HepG2 (cell line): ENCODE measurements at regions not wholly inside any gene's neighbourhood (a gene's known extent, or its start where the extent isn't known, plus 50 kb on each side); places are given as distances from the start of the nearest gene placed in this dataset.

Experiments used
- ATAC-seq: fragments of 200-7000 bp; cut with Tn5 transposase; 3 replicates; pipeline ENCODE4 v1.9.1; 2020; ENCODE audit warnings: mild to moderate bottlenecking, moderate library complexity
- BruUV-seq: library from RNA; stranded (reverse); fragments of 400-500 nt; replicated peaks from 2 replicates; lab custom pipeline; 2021; lab: Mats Ljungman, UMichigan
- CTCF ChIA-PET: fragments of 300-600 bp; formaldehyde crosslinking; extraction: SDS; loops from one replicate; lab custom pipeline; 2021; ENCODE audit warnings: low total read pairs, inconsistent platforms, low intra/inter-chr PET ratio; lab: Yijun Ruan, JAX
- POLR2A ChIA-PET: fragments of 350-600 bp; sonication (Branson Sonifier 250); formaldehyde crosslinking; loops from one replicate; lab custom pipeline; 2020; ENCODE audit warnings: antibody characterized with exemption, inconsistent platforms; lab: Yijun Ruan, JAX
- DNase-seq: peaks from one replicate; pipeline ENCODE4 v3.0.0-alpha.2; 2015; ENCODE audit warnings: low spot score
- FAIRE-seq: peaks from 3 replicates; lab custom pipeline; 2011; peaks lifted over from hg19 to GRCh38; lab: Jason Lieb, UNC
- H2AFZ ChIP-seq: one replicate; pipeline ENCODE4 v1.6.1; 2011; ENCODE audit warnings: low read length, inconsistent platforms
- H3K27ac ChIP-seq: fragments of 300-600 bp; 3 replicates; pipeline ENCODE4 v1.8.0; 2011; ENCODE audit warnings: mixed run types, mild to moderate bottlenecking, mixed read lengths, low read length, inconsistent platforms; ENCODE audit not compliant: insufficient read depth; ENCODE audit errors: extremely low read length
- H3K27me3 ChIP-seq, 2 experiments: fragments of 200-600 bp in 1 of 2; 2 replicates in 1 of 2; 3 replicates in 1 of 2; pipeline versions ENCODE4 v1.6.0 to v1.8.0; 2011; ENCODE audit warnings: low read length in 2 of 2, mild to moderate bottlenecking in 2 of 2, moderate library complexity in 2 of 2, inconsistent platforms in 1 of 2; ENCODE audit not compliant: insufficient read depth in 2 of 2, control insufficient read depth in 1 of 2
- H3K36me3 ChIP-seq, 2 experiments: fragments of 200-600 bp in 1 of 2; replicated peaks in 1 of 2; 2 replicates in 1 of 2; 3 replicates in 1 of 2; pipeline versions ENCODE4 v1.5.1 to v1.8.0; 2011; ENCODE audit warnings: low read length in 2 of 2, inconsistent platforms in 1 of 2; ENCODE audit not compliant: insufficient read depth in 2 of 2, control insufficient read depth in 1 of 2
- H3K4me1 ChIP-seq: 2 replicates; pipeline ENCODE4 v1.5.1; 2012; ENCODE audit warnings: low read length, inconsistent platforms; ENCODE audit not compliant: insufficient read depth
- H3K4me2 ChIP-seq: 2 replicates; pipeline ENCODE4 v1.6.0; 2011; ENCODE audit warnings: low read depth, low read length, inconsistent platforms
- H3K4me3 ChIP-seq, 3 experiments: fragments of 200-600 bp in 1 of 3; sonication (generic), shearing (Covaris generic) in 1 of 3; replicated peaks in 1 of 3; 2 replicates each; pipeline ENCODE4 v1.5.1; 2011 to 2016; ENCODE audit warnings: low read length in 3 of 3, inconsistent platforms in 2 of 3, low read depth in 2 of 3, mild to moderate bottlenecking in 2 of 3, control low read depth in 1 of 3, mixed read lengths in 1 of 3; ENCODE audit not compliant: insufficient read depth in 1 of 3
- H3K79me2 ChIP-seq: one replicate; pipeline ENCODE4 v1.6.1; 2011; ENCODE audit warnings: low read length, inconsistent platforms; ENCODE audit not compliant: insufficient read depth
- H3K9ac ChIP-seq: 2 replicates; pipeline ENCODE4 v1.6.0; 2011; ENCODE audit warnings: mild to moderate bottlenecking, low read depth, low read length, inconsistent platforms; ENCODE audit not compliant: insufficient read depth
- H3K9me3 ChIP-seq: 2 replicates; pipeline ENCODE4 v1.5.1; 2012; ENCODE audit warnings: mild to moderate bottlenecking, low read length
- H4K20me1 ChIP-seq: 2 replicates; pipeline ENCODE4 v1.6.0; 2011; ENCODE audit warnings: inconsistent platforms, mild to moderate bottlenecking, low read length, moderate library complexity; ENCODE audit not compliant: insufficient read depth
- KAT8 ChIP-seq: IDR thresholded peaks from 2 replicates; pipeline ENCODE4 v1.6.1; 2016; ENCODE audit warnings: missing genetic modification reagents, missing compliant biosample characterization
- MAZ ChIP-seq, 2 experiments: sonication (generic) in 1 of 2; formaldehyde crosslinking in 1 of 2; IDR thresholded peaks; 2 replicates each; pipeline versions ENCODE4 v1.5.0 to v1.6.1; 2012 to 2020; ENCODE audit warnings: low read depth in 2 of 2, mild to moderate bottlenecking in 2 of 2, borderline replicate concordance in 1 of 2, improper control_type of control experiment in 1 of 2, low read length in 1 of 2, missing genetic modification reagents in 1 of 2, moderate library complexity in 1 of 2
- MIER2 ChIP-seq: IDR thresholded peaks from 2 replicates; pipeline ENCODE4 v1.6.1; 2016; ENCODE audit warnings: missing biosample characterization, missing genetic modification reagents
- NCOA5 ChIP-seq: sonication (generic); formaldehyde crosslinking; IDR thresholded peaks from 2 replicates; pipeline ENCODE4 v1.4.0; 2020; ENCODE audit warnings: missing genetic modification reagents
- TARDBP ChIP-seq: sonication (generic); formaldehyde crosslinking; IDR thresholded peaks from 2 replicates; pipeline ENCODE4 v1.8.0; 2022; ENCODE audit warnings: mild to moderate bottlenecking, missing genetic modification reagents
- ZNF44 ChIP-seq: sonication (generic); formaldehyde crosslinking; IDR thresholded peaks from 2 replicates; pipeline ENCODE4 v1.5.1; 2020; ENCODE audit warnings: mild to moderate bottlenecking, missing genetic modification reagents
- WGBS: methylation state at CpG from one replicate; pipeline ENCODE4 v1.1.6; 2017; ENCODE audit warnings: low lambda C conversion rate; 5-methylcytosine and 5-hydroxymethylcytosine counted together
- in situ Hi-C: cut with HindIII; loops from 2 replicates; pipeline ENCODE4 v1.10.0; 2017; ENCODE audit warnings: low pct_unique_long_range_greater_than_20kb; ENCODE audit not compliant: extremely low pct_ligation_motif_present
- intact Hi-C: fragments of 100-400 bp; cut with micrococcal nuclease; formaldehyde crosslinking; loops from one replicate; pipeline ENCODE4 v1.10.0; 2022; ENCODE audit not compliant: unreplicated experiment
- TF ChIP-seq, protein P1 (sequence below): sonication (generic); formaldehyde crosslinking; IDR thresholded peaks from 2 replicates; pipeline ENCODE4 v1.4.0; 2020; ENCODE audit warnings: mild to moderate bottlenecking, missing genetic modification reagents, borderline replicate concordance
- TF ChIP-seq, protein P2 (sequence below): IDR thresholded peaks from 2 replicates; pipeline ENCODE4 v1.6.1; 2016
- TF ChIP-seq, protein P3 (sequence below): sonication (generic); formaldehyde crosslinking; IDR thresholded peaks from 2 replicates; pipeline ENCODE4 v1.4.0; 2020; ENCODE audit warnings: mild to moderate bottlenecking, missing genetic modification reagents

DNA sequence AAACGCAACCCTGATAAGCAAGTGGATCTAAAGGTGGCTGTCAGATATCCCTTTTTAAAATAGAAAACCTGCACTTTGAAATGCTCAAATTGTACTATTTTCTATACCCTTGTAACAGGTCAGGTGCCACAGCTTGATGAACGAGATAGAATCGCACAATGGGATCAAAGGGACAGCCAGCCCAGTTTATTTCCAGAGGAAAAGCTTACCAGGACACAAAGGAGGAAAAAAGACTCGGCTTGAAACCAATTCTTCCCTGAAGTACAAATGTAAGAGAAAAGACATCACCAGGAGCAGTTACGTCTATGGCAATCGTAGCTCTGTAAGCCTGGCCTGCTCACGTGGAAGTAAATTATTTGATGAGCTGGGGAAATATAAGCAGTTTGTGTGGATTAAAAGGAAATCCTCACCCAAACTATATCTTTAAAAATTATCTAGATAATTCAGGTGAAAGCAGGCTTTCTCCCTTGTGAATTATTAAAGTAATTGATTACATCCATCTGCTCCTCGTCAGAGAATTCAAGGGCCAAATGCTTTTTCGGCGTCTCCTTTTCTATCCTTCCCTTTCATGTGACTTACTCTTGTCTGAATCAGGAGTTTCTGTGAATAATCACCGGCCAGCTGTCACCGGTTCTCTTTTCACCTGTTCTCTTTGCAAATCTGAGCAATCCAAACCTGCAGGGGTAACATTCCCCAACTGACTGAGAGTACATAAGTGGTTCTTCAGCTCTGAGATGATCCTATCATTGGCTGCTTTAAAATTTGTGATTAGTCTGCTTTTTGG, 339.2 kb upstream of the ONECUT1 start:
- Histone ChIP-seq H3K79me2 (no peaks in the 10 kb centered on the region), H3K27me3 (no peaks in the 10 kb centered on the region), H3K27ac (no peak overlapping the region), H2AFZ (no peak overlapping the region), H3K9me3 (no peaks in the 10 kb centered on the region), H3K4me1 (no peaks in the 10 kb centered on the region), H3K4me2 (no peak overlapping the region), H4K20me1 (no peaks in the 10 kb centered on the region), H3K9ac (no peak overlapping the region), H3K36me3 (no peaks in the 10 kb centered on the region), H3K4me3 (no peak overlapping the region)
- intact Hi-C loops = no loop called here
- no TSS peak for BruUV-seq
- ATAC-seq (no peak), FAIRE-seq (no peak), DNase-seq (no peak)
- CTCF ChIA-PET = no interaction called here
- POLR2A ChIA-PET = no interaction called here
- 27% methylated on average over 12 of the region's 12 CpGs for WGBS
- in situ Hi-C loops = no loop called here
- no peak for TF ChIP-seq ZNF44 (CRISPR knock-in tag)
- no peak for TF ChIP-seq MIER2
- no peak for TF ChIP-seq TARDBP
- TF ChIP-seq, protein P1, sequence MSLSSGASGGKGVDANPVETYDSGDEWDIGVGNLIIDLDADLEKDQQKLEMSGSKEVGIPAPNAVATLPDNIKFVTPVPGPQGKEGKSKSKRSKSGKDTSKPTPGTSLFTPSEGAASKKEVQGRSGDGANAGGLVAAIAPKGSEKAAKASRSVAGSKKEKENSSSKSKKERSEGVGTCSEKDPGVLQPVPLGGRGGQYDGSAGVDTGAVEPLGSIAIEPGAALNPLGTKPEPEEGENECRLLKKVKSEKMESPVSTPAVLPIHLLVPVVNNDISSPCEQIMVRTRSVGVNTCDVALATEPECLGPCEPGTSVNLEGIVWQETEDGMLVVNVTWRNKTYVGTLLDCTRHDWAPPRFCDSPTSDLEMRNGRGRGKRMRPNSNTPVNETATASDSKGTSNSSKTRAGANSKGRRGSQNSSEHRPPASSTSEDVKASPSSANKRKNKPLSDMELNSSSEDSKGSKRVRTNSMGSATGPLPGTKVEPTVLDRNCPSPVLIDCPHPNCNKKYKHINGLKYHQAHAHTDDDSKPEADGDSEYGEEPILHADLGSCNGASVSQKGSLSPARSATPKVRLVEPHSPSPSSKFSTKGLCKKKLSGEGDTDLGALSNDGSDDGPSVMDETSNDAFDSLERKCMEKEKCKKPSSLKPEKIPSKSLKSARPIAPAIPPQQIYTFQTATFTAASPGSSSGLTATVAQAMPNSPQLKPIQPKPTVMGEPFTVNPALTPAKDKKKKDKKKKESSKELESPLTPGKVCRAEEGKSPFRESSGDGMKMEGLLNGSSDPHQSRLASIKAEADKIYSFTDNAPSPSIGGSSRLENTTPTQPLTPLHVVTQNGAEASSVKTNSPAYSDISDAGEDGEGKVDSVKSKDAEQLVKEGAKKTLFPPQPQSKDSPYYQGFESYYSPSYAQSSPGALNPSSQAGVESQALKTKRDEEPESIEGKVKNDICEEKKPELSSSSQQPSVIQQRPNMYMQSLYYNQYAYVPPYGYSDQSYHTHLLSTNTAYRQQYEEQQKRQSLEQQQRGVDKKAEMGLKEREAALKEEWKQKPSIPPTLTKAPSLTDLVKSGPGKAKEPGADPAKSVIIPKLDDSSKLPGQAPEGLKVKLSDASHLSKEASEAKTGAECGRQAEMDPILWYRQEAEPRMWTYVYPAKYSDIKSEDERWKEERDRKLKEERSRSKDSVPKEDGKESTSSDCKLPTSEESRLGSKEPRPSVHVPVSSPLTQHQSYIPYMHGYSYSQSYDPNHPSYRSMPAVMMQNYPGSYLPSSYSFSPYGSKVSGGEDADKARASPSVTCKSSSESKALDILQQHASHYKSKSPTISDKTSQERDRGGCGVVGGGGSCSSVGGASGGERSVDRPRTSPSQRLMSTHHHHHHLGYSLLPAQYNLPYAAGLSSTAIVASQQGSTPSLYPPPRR = no peak
- TF ChIP-seq, protein P2, sequence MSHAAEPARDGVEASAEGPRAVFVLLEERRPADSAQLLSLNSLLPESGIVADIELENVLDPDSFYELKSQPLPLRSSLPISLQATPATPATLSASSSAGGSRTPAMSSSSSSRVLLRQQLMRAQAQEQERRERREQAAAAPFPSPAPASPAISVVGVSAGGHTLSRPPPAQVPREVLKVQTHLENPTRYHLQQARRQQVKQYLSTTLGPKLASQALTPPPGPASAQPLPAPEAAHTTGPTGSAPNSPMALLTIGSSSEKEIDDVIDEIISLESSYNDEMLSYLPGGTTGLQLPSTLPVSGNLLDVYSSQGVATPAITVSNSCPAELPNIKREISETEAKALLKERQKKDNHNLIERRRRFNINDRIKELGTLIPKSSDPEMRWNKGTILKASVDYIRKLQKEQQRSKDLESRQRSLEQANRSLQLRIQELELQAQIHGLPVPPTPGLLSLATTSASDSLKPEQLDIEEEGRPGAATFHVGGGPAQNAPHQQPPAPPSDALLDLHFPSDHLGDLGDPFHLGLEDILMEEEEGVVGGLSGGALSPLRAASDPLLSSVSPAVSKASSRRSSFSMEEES (CRISPR knock-in tag) = no peak
- no peak for TF ChIP-seq KAT8
- no peak for TF ChIP-seq NCOA5 (CRISPR knock-in tag)
- TF ChIP-seq MAZ (IDR thresholded peaks at IDR 0.05; ENCODE audit: borderline replicate concordance, low read depth, low read length) = no peak
- no peak for TF ChIP-seq MAZ (CRISPR knock-in tag; IDR thresholded peaks at IDR 0.05; ENCODE audit: low read depth)
- TF ChIP-seq, protein P3, sequence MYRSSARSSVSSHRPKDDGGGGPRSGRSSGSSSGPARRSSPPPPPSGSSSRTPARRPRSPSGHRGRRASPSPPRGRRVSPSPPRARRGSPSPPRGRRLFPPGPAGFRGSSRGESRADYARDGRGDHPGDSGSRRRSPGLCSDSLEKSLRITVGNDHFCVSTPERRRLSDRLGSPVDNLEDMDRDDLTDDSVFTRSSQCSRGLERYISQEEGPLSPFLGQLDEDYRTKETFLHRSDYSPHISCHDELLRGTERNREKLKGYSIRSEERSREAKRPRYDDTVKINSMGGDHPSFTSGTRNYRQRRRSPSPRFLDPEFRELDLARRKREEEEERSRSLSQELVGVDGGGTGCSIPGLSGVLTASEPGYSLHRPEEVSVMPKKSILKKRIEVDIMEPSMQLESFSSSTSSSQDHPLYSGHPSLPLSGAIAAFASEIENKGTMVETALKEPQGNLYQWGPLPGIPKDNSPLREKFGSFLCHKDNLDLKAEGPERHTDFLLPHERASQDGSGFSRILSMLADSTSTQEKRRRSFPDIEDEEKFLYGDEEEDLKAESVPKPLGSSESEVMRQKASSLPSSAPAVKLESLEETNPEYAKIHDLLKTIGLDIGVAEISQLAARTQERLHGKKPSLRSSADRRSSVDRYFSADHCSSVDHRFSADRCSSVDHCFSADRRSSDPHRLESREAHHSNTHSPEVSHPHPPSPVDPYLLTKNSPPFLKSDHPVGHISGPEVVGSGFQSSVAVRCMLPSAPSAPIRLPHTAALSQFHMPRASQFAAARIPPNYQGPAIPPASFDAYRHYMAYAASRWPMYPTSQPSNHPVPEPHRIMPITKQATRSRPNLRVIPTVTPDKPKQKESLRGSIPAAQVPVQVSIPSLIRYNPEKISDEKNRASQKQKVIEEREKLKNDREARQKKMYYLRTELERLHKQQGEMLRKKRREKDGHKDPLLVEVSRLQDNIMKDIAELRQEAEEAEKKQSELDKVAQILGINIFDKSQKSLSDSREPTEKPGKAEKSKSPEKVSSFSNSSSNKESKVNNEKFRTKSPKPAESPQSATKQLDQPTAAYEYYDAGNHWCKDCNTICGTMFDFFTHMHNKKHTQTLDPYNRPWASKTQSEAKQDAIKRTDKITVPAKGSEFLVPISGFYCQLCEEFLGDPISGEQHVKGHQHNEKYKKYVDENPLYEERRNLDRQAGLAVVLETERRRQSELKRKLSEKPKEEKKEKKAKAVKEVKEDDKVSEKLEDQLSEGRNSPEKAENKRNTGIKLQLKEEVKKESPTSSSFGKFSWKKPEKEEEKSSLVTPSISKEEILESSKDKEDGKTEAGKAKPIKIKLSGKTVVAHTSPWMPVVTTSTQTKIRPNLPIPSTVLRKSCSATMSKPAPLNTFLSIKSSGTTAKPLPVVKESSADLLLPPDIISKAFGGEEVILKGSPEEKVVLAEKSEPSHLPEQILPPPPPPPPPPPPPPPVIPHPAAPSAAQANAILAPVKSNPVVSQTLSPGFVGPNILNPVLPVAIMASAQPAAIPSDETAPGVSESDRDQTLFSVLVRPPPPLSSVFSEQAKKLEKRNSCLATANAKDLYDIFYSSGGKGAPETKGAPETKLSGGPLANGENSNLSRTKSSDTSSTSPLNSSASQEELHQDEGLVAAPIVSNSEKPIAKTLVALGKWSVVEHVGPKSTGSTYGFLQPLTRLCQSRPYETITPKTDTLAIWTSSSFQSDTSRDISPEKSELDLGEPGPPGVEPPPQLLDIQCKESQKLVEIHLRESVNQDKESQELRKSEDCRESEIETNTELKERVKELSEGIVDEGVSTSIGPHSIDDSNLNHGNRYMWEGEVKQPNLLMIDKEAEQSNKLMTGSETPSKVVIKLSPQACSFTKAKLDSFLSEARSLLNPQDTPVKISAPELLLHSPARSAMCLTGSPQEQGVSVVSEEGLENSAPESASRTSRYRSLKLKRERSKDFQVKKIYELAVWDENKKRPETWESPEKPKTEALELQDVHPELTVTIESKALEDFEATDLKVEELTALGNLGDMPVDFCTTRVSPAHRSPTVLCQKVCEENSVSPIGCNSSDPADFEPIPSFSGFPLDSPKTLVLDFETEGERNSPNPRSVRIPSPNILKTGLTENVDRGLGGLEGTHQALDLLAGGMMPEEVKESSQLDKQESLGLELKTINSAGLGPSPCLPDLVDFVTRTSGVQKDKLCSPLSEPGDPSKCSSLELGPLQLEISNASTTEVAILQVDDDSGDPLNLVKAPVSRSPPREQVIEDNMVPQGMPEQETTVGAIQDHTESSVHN (CRISPR knock-in tag) = no peak
